GM19468 (cell line): ENCODE measurements at regions not wholly inside any gene's neighbourhood (a gene's known extent, or its start where the extent isn't known, plus 50 kb on each side); places are given as distances from the start of the nearest gene placed in this dataset.

Experiments used
- ATAC-seq: cut with Tn5 transposase; IDR thresholded peaks from one replicate; pipeline ENCODE4 v1.9.1; 2021; ENCODE audit warnings: mild to moderate bottlenecking, moderate library complexity, moderate number of reproducible peaks; ENCODE audit not compliant: unreplicated experiment; ENCODE audit errors: extremely low read depth

- ATAC-seq: no peak
Measured at GRCh38 chr12:114920771-114921554, 237.0 kb upstream of the TBX3 start.

- no peak for ATAC-seq
Measured at GRCh38 chr12:114919479-114919878, 235.5 kb upstream of the TBX3 start.

- ATAC-seq: no peak
Measured at GRCh38 chr12:114918535-114919233, 234.7 kb upstream of the TBX3 start.

- no peak for ATAC-seq
Measured at GRCh38 chr12:114917953-114918352, 234.0 kb upstream of the TBX3 start.

DNA sequence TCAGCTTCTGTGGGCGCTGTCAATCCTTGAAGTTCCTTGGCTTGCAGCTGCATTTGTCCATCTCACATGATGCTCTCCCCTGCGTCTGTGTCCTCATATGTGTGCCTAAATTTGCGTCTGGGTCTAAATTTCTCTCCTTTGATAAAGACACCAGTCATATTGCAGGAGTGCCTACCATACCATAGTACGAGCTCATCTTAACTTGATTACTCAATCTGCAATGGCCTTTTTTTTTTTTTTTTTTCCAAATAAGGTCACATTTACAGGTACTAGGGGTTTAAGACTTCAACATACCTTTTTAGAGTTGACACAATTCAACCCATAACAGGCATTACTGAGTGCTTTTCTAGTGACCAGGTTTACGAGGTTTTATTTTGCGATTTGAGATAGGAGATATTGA, 233.3 kb upstream of the TBX3 start:
- ATAC-seq: no peak

GRCh38 chr12:114916541-114916940, 232.6 kb upstream of the TBX3 start:
- no peak for ATAC-seq

DNA sequence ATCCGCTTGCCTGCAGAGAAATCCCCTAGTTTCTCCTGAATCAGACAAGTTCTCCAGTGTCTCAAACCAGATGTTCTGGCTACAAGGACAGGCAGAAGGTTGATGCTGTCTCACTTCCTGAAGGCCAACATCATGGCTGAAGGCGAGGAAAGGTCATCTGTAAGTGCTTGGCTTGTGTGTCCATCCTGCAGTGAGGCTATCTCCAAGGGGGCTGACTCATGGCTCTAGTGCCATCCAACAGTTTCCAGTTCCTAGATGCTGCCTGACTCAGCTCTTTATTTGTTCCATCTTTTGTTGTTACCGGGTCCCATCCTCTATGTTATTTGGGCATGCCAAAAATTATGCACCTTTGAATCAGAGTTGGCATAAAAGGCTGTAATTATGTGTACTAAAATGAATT, 232.1 kb upstream of the TBX3 start:
- no peak for ATAC-seq

- no peak for ATAC-seq
Measured at GRCh38 chr12:114913871-114914801, 230.2 kb upstream of the TBX3 start.

DNA sequence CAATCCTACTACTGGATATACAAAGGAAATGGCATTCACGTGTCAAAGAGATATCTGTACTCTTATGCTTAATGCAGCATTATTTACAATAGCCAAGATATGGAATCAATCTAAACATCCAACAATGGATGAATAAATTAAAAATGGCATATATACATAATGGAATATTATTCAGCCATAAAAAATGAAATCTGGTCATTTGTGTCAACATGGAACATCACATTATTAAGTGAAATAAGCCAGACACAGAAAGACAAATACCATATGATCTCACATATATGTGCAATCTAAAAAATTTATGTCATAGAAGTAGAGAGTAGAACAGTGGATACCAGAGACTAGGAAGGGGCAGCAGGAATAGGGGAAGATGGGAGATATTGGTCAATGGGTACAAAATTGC, 228.8 kb upstream of the TBX3 start:
- no peak for ATAC-seq

DNA sequence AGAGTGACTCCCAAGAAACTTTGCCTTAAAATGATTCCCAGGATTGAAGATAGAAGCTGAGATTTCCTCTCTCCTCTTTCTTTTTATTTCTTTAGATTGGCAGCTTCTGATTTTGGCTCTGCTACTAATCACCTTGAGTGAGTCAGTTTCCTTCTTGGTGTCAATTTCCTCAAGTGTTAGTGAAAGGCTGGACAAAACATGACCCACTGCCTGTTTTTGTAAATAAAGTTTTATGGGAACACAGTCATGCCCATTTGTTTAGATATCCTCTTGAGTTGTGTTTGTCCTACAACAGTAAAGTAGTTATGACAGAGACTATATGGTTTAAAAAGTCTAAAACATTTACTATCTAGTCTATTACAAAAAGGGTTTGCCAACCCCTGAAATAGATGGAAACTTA, 227.2 kb upstream of the TBX3 start:
- no peak for ATAC-seq

DNA sequence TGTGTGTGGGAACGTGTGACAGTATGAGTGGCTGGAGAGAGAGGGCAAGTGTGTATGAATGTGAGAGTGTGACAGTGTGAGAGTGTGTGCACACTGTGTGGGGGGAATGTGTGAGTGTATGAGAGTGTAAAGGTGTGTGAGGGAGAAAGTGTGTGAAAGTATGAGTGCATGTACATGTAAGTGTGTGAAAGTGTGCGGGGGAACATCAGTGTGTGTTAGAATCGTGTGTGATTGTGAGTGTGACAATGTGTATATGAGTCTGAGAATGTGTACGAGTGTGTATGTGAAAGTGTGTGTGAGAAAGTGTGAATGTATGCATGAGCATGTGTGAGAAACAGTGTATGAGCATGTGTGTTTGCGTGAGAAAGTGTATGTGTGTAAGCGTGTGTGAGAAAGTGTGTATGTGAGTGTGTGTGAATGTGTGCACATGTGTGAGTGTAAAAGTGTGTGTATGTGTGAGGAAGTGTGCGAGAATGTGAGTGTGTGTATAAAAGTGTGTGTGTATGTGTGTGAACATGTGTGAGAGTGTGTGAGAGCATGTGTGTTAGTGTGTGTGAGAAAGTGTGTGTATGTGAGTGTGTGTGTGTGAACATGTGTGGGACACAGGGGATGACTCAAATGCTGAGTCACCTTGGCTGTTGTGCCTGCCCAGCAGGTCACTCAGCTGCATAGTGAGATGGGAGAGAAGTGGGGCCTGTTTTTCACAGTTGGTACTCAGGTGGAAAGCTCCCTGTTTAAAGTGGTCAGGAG, 220.5 kb upstream of the TBX3 start:
- ATAC-seq: no peak

DNA sequence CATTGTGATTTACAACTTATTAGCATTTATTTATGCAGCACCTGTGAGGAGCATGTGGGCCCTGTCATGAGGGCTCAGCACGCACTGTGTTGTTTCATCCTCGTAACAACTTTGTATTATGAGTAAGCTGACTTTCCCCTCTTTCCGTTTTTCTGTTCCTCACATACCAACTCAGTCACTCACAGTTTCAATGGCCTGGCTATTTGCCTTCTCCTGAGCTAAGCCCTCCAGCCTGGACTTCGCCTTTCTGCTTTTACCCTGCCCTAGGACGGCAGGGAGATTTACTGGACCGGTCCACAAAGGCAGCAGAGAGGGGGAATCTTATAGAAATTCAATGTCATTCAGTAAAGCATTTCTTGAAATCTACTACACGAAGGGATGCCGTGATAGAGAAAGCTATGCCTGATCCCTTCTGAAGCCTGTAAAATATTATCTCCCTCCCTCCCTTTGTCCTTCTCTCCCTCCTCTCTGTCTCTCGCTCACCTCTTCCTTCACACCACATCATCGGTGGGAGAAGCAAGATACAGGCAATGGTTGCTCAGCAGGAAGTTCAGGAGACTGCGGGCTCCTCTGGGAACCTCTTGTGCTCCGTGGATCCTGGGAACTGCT, 219.2 kb upstream of the TBX3 start:
- no peak for ATAC-seq

DNA sequence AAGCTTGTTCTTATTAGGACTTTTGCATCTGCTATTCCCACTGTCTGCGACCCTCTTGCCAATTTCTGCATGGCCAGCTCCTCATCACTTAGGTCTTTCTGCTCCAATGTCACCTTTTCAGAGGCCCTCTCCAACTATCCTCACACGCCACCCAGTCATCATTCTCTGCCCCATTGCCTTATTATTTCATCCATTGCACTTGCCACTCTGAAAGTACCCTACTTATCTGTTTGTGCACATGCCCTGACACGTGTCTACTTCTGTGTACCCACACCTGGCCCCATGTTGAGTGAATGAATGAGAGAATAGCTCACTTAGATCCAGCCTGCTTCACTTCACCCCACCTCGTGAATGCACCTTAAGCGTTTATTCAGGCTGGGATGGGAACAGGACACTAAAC, 218.7 kb upstream of the TBX3 start:
- ATAC-seq: no peak

GRCh38 chr12:114901316-114901715, 217.3 kb upstream of the TBX3 start:
- ATAC-seq: no peak

DNA sequence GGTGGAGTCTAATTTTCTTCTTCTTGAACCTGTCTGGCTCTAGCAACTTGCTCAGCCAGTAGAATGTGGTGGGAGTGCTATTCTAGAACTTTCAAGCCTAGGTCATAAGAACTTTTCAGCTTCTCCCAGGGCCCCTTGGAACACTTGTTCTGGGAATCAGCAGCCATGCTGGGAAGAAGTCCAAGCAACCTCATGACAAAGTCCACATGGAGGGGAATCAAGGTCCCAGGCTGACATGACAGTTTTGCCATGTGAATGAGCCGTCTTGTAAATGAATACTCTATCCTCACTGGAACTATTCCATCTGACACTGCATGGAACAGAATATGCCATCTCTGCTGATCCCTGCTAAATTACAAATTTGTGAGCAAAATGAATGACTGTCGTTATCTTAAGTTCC, 214.2 kb upstream of the TBX3 start:
- ATAC-seq: no peak

DNA sequence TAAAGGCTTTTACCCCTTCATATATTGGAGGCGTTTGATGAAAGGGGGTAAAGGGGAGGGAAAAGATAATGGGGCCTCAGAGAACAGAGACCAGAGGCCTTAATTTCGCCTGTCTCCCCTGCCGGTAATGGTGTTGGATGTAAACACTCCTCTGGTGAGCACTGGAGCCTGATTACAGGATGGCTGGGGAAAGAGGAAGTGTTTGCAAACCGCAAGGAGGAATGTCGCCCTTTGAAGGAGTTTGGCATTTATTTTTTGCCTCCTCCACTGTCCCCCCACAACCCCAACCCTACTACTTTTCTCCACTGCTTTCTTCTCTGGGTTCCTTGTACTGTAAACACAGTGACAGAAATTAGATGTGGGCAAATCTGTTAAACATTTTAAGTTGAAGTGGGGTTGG, 211.9 kb upstream of the TBX3 start:
- ATAC-seq: no peak

DNA sequence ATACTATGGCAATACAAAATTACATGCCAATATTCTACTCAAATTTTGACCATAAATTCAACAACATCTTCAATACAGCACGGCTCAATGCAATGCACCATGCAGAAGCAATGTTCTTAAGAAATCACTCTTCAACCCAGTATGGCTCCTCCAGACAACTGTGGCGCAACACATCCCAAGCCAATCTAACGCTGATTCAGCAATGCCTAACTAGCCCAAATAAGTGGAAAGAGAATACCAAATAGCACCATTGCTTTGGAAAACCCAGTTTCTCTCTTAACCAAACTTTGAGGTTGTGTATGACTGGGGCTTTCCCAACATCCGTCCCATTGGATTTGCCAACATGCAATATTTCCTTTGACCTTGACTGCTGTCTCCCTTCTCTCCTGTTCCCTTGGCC, 211.1 kb upstream of the TBX3 start:
- no peak for ATAC-seq

DNA sequence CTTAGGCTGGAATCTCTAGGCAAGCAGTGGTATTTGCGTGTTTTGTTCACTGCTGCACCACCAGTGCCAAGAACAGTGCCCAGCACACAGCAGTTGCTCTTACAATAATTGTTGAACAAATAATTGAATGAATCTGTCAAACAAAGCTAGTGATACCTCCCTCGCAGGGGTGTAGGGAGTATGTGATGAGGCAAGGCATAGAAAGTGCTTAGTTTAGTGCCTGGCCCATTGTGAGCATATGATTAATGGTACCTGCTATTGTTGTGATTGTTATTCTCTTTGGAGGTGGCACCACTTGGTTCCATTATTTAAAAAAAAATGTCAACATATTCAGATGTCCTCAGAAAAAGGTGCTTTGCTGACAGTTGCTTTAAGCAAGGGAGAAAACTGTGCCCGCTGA, 210.1 kb upstream of the TBX3 start:
- ATAC-seq: no peak

DNA sequence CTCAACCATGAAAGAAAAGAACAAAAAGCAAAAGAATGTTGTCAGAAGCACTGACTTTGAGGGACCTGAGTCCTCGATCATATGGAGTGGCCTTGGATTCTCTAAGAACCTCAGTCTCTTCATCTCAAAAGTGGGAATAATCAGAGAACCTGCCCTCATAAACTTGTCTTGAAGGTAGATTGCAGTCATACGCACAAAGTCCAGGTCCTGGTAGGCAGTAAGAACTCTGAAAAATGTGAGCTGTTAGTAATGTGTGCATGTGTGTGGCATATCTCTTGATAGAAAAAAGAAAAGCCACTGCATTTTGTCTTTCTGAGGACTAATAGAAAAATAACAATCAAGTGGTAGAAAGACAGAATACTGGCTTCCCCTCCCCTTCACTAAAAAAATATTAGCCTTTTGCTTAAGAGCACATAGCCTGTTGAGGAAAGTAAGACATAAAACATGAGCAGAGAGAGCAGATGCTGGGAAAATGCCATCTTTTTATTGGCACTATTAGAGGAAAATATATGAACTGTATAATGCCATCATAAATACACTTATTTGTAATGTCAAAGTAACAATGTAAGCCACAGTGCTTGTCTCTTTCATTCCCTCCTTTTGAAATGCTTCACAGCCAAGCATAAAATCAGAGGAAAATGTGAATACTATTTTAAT, 205.1 kb upstream of the TBX3 start:
- ATAC-seq: no peak
